ENCODE measurements at regions not wholly inside any gene's neighbourhood (a gene's known extent, or its start where the extent isn't known, plus 50 kb on each side); places are given as distances from the start of the nearest gene placed in this dataset.

DNA sequence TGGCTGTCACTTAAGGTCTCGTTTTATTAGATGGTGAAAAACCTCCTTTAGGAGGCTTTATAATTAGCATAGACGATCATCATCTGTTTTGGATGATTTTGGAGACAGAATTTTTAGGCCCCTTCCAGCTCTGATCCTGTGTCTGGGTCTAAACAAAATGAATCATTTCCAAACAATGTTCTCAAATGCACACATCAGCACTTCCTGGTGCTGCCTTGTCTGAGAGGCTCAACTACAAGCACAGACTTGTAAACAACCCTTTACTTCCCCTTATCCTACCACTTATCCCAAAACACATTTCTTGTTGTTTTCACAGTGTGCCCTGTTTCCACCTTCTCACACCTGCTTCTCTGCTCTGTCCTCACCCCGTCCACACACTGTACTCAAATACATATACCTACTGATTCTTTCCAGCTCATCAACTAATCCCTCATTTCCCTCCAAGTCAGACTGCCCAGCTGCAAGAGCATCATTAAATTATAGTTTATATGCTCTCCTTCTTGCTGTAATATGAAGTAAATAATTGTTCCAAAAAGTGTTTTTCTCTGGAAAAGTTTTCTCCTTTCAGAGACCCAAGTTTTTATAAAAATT, 71.2 kb upstream of the COL3A1 start:
- H3K4me3 ChIP-seq (replicated peaks; ENCODE audit: low read depth, low read length): no peak overlapping the region
- DNase-seq (ENCODE audit: low read depth): peak; percentile 77
- TF ChIP-seq, protein P1, sequence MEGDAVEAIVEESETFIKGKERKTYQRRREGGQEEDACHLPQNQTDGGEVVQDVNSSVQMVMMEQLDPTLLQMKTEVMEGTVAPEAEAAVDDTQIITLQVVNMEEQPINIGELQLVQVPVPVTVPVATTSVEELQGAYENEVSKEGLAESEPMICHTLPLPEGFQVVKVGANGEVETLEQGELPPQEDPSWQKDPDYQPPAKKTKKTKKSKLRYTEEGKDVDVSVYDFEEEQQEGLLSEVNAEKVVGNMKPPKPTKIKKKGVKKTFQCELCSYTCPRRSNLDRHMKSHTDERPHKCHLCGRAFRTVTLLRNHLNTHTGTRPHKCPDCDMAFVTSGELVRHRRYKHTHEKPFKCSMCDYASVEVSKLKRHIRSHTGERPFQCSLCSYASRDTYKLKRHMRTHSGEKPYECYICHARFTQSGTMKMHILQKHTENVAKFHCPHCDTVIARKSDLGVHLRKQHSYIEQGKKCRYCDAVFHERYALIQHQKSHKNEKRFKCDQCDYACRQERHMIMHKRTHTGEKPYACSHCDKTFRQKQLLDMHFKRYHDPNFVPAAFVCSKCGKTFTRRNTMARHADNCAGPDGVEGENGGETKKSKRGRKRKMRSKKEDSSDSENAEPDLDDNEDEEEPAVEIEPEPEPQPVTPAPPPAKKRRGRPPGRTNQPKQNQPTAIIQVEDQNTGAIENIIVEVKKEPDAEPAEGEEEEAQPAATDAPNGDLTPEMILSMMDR (IDR thresholded peaks at IDR 0.05; ENCODE audit: low read length, missing control alignments): no peak

DNA sequence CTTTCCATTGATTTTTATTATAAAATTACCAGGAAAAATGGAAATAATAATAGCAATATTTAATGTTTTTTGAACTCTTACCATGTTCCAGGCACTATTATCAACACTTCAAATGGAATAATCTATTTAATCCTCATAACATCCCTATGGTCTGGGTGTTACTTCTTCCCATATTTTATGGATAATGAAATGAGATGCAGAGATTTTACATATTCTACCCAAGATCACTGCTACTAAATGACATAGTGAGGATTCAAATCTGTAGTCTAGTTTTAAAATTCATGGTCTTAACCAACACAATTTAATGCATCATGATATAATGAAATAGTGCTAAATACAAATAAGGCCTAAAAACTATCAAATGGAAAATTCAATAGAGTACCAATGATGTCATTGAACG, 70.4 kb upstream of the COL3A1 start:
- H3K4me3 ChIP-seq (replicated peaks; ENCODE audit: low read depth, low read length): no peak overlapping the region
- TF ChIP-seq, protein P1 (IDR thresholded peaks at IDR 0.05; ENCODE audit: low read length, missing control alignments): no peak
- DNase-seq (ENCODE audit: low read depth): no peak

DNA sequence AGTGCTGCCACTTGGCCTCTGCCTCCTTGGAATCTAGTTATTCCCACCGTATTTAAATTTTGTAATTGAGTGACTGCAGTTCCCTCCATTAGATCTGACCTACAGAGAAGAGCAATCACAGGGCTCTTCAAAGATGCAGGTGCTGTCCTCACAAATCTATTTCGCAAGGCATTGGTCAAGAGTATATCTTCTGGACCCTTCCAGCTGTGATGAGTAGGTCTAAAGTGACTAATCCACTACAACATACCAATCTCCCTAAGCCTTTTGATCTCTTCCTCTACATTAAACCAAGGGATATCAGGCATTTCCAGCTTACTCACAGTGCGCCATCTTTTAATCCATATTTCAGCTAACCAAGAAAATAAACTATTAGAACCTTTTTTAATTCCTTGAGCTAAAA, 65.1 kb upstream of the COL3A1 start:
- no peak overlapping the region for H3K4me3 ChIP-seq (replicated peaks; ENCODE audit: low read depth, low read length)
- DNase-seq (ENCODE audit: low read depth): no peak
- TF ChIP-seq, protein P1 (IDR thresholded peaks at IDR 0.05; ENCODE audit: low read length, missing control alignments): no peak

DNA sequence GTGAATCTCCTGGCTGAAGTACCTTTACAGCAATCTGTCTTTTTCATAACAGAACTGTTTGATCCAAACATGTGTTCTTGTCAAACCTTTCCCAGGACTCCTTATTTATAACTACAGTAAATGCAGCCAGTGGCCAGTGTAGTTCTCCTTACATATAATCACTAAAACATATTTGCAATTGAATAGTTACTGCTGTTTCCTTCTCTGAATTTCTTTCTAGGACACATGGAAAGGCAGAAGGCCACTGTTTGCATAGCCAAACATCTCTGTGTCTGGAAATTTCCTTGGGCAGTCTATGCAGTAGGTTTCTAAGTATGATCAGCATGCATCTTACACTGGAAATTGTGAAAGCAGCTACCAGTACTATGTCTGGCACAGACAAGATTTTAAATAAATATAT, 57.4 kb upstream of the COL3A1 start:
- no peak for DNase-seq (ENCODE audit: low read depth)
- H3K4me3 ChIP-seq (replicated peaks; ENCODE audit: low read depth, low read length): no peak overlapping the region
- TF ChIP-seq, protein P1 (IDR thresholded peaks at IDR 0.05; ENCODE audit: low read length, missing control alignments): no peak

DNA sequence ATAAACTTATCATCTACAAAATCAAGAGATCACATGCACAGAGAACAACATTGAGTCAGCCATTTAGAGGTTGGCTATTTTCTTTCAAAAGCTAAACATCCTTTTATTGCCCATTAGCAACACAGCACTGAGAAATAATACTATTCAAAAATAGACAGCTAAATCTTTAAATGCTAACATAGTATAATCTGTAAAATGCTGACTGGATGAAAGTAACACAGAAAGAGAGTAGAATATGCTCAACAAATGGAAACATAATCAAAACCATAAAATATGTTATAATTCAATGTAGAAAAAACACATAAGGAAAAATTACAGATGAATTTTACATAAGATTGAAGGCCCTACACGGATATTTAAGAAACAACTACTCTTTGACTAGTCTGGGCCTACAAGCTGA, 56.5 kb upstream of the COL3A1 start:
- TF ChIP-seq, protein P1 (IDR thresholded peaks at IDR 0.05; ENCODE audit: low read length, missing control alignments): no peak
- no peak for DNase-seq (ENCODE audit: low read depth)
- H3K4me3 ChIP-seq (replicated peaks; ENCODE audit: low read depth, low read length): no peak overlapping the region

DNA sequence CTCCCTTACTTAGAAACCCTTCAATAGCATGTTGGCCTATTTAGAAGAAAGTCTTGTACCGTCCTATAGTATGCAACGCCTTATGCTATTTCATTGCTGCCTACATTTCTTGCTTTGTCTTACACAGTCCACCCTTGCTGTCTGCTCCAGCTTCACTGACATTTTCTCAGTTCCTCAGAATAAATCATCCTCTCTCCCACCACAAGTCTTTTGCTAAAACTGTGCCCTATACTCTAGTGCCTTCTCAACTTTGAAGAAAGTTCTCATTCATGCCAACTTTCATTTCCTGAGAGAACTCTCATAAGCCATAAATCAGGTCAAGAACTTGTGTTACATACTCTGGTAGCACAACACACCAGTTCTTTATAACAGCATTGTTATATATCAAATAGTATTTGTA, 54.3 kb upstream of the COL3A1 start:
- no peak for DNase-seq (ENCODE audit: low read depth)
- no peak overlapping the region for H3K4me3 ChIP-seq (replicated peaks; ENCODE audit: low read depth, low read length)
- TF ChIP-seq, protein P1 (IDR thresholded peaks at IDR 0.05; ENCODE audit: low read length, missing control alignments): no peak

DNA sequence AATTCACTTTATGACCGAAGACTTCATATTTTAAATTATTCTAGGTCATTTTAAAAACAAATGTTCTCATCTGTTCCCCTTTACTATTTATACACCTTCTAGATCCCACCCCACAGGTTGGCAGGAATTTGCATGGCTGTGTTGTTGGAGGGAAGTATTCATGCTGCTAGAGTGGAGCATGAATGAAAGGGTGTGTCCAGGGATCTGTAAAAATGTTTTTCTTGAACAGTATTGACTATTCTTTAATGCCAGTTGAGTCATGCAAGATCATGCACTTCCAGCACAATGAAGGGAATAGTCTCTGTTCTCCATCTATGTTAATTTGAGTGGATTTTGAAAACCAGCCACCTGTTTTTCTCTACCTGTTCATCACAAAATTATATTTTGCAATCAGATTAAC, 52.0 kb upstream of the COL3A1 start:
- H3K4me3 ChIP-seq (replicated peaks; ENCODE audit: low read depth, low read length): no peak overlapping the region
- TF ChIP-seq, protein P1 (IDR thresholded peaks at IDR 0.05; ENCODE audit: low read length, missing control alignments): no peak
- no peak for DNase-seq (ENCODE audit: low read depth)
